ENCODE measurements at regions not wholly inside any gene's neighbourhood (a gene's known extent, or its start where the extent isn't known, plus 50 kb on each side); places are given as distances from the start of the nearest gene placed in this dataset.

GRCh38 chr14:82052778-82053177, 519.1 kb upstream of the SEL1L start:
- no peaks in the 10 kb centered on the region for H3K79me2 ChIP-seq (ENCODE audit: insufficient read depth, low read length)
- H2AFZ ChIP-seq (ENCODE audit: low read length): no peak overlapping the region
- no peaks in the 10 kb centered on the region for H3K4me1 ChIP-seq (ENCODE audit: insufficient read depth, low read length, severe bottlenecking)
- no peak overlapping the region for H3K4me3 ChIP-seq (ENCODE audit: low read depth, low read length, poor library complexity, severe bottlenecking)
- H3K9ac ChIP-seq (ENCODE audit: low read length): no peak overlapping the region
- H3K36me3 ChIP-seq (ENCODE audit: insufficient read depth, low read length): no peaks in the 10 kb centered on the region
- H4K20me1 ChIP-seq (ENCODE audit: insufficient read depth, low read length): no peaks in the 10 kb centered on the region
- TF ChIP-seq CTCF (IDR thresholded peaks at IDR 0.05; ENCODE audit: low read length) (no peak), EZH2 (IDR thresholded peaks at IDR 0.05; ENCODE audit: borderline replicate concordance, low read length) (no peak)
- no peaks in the 10 kb centered on the region for H3F3A ChIP-seq (ENCODE audit: insufficient read depth, low read length)
- H3K27me3 ChIP-seq (ENCODE audit: insufficient read depth, low read length): no peaks in the 10 kb centered on the region
- no peaks in the 10 kb centered on the region for H3K9me2 ChIP-seq (ENCODE audit: low read depth, low read length)
- no peak overlapping the region for H3K27ac ChIP-seq (ENCODE audit: low read depth, low read length, poor library complexity, severe bottlenecking)
- no peak overlapping the region for H3K4me2 ChIP-seq (ENCODE audit: low read length)
- H3K9me3 ChIP-seq (ENCODE audit: low read length): no peaks in the 10 kb centered on the region

GRCh38 chr14:82055515-82056115, 522.0 kb upstream of the SEL1L start:
- no peak overlapping the region for H2AFZ ChIP-seq (ENCODE audit: low read length)
- H3K27ac ChIP-seq (ENCODE audit: low read depth, low read length, poor library complexity, severe bottlenecking): no peak overlapping the region
- no peak overlapping the region for H3K4me3 ChIP-seq (ENCODE audit: low read depth, low read length, poor library complexity, severe bottlenecking)
- H3K9me2 ChIP-seq (ENCODE audit: low read depth, low read length): no peaks in the 10 kb centered on the region
- no peak overlapping the region for H3K4me2 ChIP-seq (ENCODE audit: low read length)
- no peaks in the 10 kb centered on the region for H3F3A ChIP-seq (ENCODE audit: insufficient read depth, low read length)
- no peaks in the 10 kb centered on the region for H3K27me3 ChIP-seq (ENCODE audit: insufficient read depth, low read length)
- H3K36me3 ChIP-seq (ENCODE audit: insufficient read depth, low read length): no peaks in the 10 kb centered on the region
- no peak overlapping the region for H3K9ac ChIP-seq (ENCODE audit: low read length)
- H3K4me1 ChIP-seq (ENCODE audit: insufficient read depth, low read length, severe bottlenecking): no peaks in the 10 kb centered on the region
- H3K79me2 ChIP-seq (ENCODE audit: insufficient read depth, low read length): no peaks in the 10 kb centered on the region
- H3K9me3 ChIP-seq (ENCODE audit: low read length): no peaks in the 10 kb centered on the region
- no peak for TF ChIP-seq EZH2 (IDR thresholded peaks at IDR 0.05; ENCODE audit: borderline replicate concordance, low read length)
- TF ChIP-seq CTCF (IDR thresholded peaks at IDR 0.05; ENCODE audit: low read length): no peak
- H4K20me1 ChIP-seq (ENCODE audit: insufficient read depth, low read length): no peaks in the 10 kb centered on the region

GRCh38 chr14:82060219-82060618, 526.6 kb upstream of the SEL1L start:
- Histone ChIP-seq H3K4me3 (ENCODE audit: low read depth, low read length, poor library complexity, severe bottlenecking) (no peak overlapping the region), H3K36me3 (ENCODE audit: insufficient read depth, low read length) (no peaks in the 10 kb centered on the region), H3K4me2 (ENCODE audit: low read length) (no peak overlapping the region), H3F3A (ENCODE audit: insufficient read depth, low read length) (no peaks in the 10 kb centered on the region), H3K4me1 (ENCODE audit: insufficient read depth, low read length, severe bottlenecking) (no peaks in the 10 kb centered on the region), H3K27me3 (ENCODE audit: insufficient read depth, low read length) (no peaks in the 10 kb centered on the region), H3K79me2 (ENCODE audit: insufficient read depth, low read length) (no peaks in the 10 kb centered on the region), H3K9me3 (ENCODE audit: low read length) (no peaks in the 10 kb centered on the region), H3K9me2 (ENCODE audit: low read depth, low read length) (no peaks in the 10 kb centered on the region), H2AFZ (ENCODE audit: low read length) (no peak overlapping the region), H3K27ac (ENCODE audit: low read depth, low read length, poor library complexity, severe bottlenecking) (no peak overlapping the region), H4K20me1 (ENCODE audit: insufficient read depth, low read length) (no peaks in the 10 kb centered on the region), H3K9ac (ENCODE audit: low read length) (no peak overlapping the region)
- no peak for TF ChIP-seq CTCF (IDR thresholded peaks at IDR 0.05; ENCODE audit: low read length)
- no peak for TF ChIP-seq EZH2 (IDR thresholded peaks at IDR 0.05; ENCODE audit: borderline replicate concordance, low read length)
